Activated naive CD4-positive, alpha-beta T cell treated with anti-CD3 and anti-CD28 coated beads, Interleukin-2, amount 50 U/mL, for 24 hours (primary cell): ENCODE measurements at regions not wholly inside any gene's neighbourhood (a gene's known extent, or its start where the extent isn't known, plus 50 kb on each side); places are given as distances from the start of the nearest gene placed in this dataset.

Experiments used
- H3K27ac Mint-ChIP-seq: one replicate; pipeline ENCODE4 v1.8.0; 2021; ENCODE audit warnings: mild to moderate bottlenecking, mixed read lengths
- H3K27me3 Mint-ChIP-seq: one replicate; pipeline ENCODE4 v1.8.0; 2021; ENCODE audit warnings: mixed read lengths
- H3K36me3 Mint-ChIP-seq: one replicate; pipeline ENCODE4 v1.8.0; 2021; ENCODE audit warnings: mixed read lengths
- H3K4me1 Mint-ChIP-seq: one replicate; pipeline ENCODE4 v1.8.0; 2021; ENCODE audit warnings: mixed read lengths
- H3K4me3 Mint-ChIP-seq: one replicate; pipeline ENCODE4 v1.8.0; 2021; ENCODE audit warnings: mild to moderate bottlenecking, mixed read lengths
- H3K9me3 Mint-ChIP-seq: one replicate; pipeline ENCODE4 v1.8.0; 2021; ENCODE audit warnings: mixed read lengths

DNA sequence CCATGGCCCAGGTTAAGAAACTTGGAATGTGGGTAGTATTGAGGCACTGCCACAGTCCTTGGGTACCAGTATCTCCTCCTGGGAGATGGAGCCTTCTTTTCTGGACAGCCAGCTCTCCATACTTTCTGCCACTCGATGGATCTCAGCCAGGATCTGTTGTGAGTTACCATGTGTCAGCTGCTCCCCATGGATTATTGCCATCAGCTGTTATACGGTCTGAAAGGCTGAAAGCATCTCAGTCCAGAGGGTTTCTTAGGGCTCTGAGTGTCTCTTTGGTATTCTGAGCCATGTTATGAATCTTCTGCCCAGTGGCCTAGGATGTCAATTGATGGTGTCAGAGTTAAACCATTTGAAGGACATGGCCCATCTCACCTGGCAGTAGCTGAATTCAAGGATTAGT, 197.5 kb downstream of the C7orf25 start:
- no peak overlapping the region for H3K4me3 Mint-ChIP-seq
- H3K9me3 Mint-ChIP-seq = peaks cover 5% of the 10 kb centered on the region
- H3K27ac Mint-ChIP-seq = no peak overlapping the region
- no peaks in the 10 kb centered on the region for H3K36me3 Mint-ChIP-seq
- H3K27me3 Mint-ChIP-seq = peaks cover 6% of the 10 kb centered on the region
- no peaks in the 10 kb centered on the region for H3K4me1 Mint-ChIP-seq

DNA sequence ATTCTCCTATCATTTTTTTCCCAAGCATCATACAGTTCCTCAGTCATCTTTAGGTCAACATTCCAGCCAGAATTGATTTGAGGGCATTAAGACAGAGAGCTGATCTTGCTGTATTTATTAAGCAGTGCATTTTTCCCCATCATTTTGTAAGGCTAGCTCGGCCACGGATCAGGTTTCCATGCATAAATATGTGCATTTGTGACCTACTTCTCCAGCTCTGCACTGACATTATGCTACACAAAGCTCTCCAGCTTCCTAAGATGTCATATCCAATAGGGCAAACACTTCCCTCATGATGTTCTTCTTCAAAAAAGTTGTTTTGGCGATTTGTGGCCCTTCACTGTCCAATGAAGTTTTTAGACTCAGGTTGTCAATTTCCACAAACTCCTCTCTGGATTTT, 202.6 kb downstream of the C7orf25 start:
- Mint-ChIP-seq H3K36me3 (no peaks in the 10 kb centered on the region), H3K27ac (no peak overlapping the region), H3K27me3 (no peaks in the 10 kb centered on the region), H3K9me3 (peaks cover 5% of the 10 kb centered on the region), H3K4me3 (no peak overlapping the region), H3K4me1 (no peaks in the 10 kb centered on the region)

DNA sequence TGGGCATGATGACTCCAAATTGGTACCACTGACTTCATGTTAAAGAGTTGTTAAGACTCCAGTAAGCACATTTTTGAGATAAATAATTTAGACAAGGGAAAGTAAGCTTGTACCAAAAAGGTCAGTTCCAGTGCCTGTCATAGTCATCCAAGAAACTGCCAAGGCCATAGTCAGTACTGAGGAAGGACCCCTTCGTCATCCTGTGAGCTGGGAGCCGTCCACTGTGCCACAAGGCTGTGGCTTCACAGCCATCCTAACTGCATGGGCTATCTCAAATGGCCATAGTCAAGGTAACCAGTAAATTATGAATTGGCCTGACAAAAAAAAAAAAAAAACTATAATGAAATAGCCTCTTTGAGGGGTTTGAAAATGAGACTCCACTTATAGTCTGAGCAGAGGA, 207.2 kb downstream of the C7orf25 start:
- H3K9me3 Mint-ChIP-seq = peaks cover 5% of the 10 kb centered on the region
- H3K4me1 Mint-ChIP-seq = no peaks in the 10 kb centered on the region
- no peaks in the 10 kb centered on the region for H3K27me3 Mint-ChIP-seq
- H3K4me3 Mint-ChIP-seq = no peak overlapping the region
- no peak overlapping the region for H3K27ac Mint-ChIP-seq
- no peaks in the 10 kb centered on the region for H3K36me3 Mint-ChIP-seq

DNA sequence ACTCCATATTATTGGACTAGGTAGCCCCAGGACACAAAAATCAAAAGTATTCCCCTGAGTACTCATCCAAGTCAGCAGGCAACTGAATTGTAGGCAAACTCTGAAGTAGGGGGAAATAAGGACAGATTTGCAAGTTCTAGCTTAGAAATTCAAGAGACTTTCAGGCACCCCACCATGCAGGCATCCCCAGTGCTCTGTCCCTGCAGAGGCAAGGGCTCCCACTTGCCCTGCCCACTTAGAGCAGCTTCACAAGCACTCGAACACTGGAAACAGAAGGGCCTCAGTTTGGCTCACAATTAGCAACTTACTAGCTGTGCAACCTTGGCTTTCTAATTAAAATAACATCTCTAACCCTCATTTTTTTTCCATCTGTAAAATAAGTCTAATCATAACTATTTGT, 209.2 kb downstream of the C7orf25 start:
- Mint-ChIP-seq H3K27ac (no peak overlapping the region), H3K36me3 (no peaks in the 10 kb centered on the region), H3K4me3 (no peak overlapping the region), H3K9me3 (no peaks in the 10 kb centered on the region), H3K27me3 (no peaks in the 10 kb centered on the region), H3K4me1 (no peaks in the 10 kb centered on the region)

DNA sequence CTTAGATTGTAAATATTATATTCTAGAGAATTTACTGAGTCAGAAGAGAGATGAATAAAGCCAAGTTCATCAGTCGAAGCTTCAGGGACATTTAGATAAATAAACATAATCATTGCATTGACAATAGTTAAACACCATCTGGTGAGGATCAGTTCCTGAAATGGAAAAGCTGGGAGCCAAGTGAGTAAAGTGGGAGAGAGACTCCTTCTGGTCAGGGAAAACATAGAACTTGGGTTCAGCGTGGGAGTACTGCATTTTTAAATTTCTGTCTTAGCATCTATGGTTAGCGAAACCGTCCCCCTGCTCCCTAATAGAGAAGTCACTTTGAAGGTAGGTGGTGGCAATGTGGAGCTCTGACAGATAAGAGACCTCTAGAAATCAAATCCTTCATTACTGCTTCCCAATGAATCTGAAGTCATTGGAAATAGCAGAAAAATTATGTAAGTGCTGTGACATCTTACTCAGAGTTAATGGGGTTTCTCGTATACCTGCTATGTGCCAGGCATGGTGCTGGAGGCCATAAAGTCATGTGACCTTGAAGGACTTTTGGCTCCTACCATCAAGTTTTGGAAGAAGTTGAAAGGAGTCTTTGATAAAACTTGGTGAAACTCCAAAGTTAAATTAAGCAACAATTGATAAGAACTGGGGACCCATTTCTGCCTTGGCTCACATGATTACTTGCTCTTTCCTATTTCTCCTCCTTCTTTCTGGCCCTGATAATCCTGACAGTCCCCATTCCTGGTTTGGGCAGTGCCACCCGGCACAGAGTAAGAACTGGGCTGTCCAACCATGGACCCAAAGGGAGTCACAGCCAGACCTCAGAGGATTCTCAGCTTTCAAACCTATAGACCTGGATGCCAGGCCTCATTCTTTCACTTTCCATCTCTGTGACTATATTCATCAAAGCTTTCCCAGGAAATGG, 211.2 kb downstream of the C7orf25 start:
- H3K36me3 Mint-ChIP-seq = no peaks in the 10 kb centered on the region
- H3K27me3 Mint-ChIP-seq = no peaks in the 10 kb centered on the region
- no peak overlapping the region for H3K4me3 Mint-ChIP-seq
- no peaks in the 10 kb centered on the region for H3K9me3 Mint-ChIP-seq
- no peaks in the 10 kb centered on the region for H3K4me1 Mint-ChIP-seq
- H3K27ac Mint-ChIP-seq = no peak overlapping the region

DNA sequence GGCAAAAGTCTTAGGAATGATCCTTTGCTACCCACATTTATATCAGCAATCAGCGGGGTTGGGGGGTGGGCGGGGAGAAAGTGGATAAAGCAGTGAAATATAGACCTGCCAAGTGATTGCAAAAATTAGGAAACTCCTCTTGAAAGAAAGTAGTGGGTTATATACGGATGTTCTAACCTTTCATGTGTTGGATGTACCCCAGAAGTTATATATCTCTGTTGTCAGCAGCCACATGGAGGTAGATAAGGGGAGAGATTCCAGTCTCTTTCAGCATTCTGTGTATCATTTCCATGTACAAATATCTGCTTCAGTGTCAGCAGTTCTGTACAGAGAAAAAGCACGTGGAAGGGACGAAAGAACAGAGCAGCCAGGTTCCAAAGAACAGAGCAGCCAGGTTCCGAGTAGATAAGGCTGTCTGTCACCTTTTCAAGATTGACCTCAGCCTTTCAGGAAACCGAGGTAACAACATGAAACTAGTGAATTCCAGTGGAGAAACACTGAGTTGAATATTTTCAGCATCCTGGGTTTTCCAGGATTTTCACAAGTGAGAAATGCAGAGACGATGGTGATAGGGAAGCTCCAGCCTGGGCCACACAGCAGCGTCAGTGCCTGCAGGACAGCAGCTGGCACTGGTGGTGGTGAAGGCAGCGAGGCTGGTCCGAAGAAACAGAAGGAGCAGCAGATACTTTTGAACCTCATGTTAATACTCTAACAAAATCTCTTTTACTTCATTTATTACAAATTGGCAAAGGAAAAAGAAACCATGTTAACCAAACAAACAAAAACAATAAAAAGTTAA, 212.3 kb downstream of the C7orf25 start:
- Mint-ChIP-seq H3K27ac (no peak overlapping the region), H3K27me3 (peaks cover 2% of the 10 kb centered on the region), H3K36me3 (no peaks in the 10 kb centered on the region), H3K4me1 (no peaks in the 10 kb centered on the region), H3K9me3 (no peaks in the 10 kb centered on the region), H3K4me3 (no peak overlapping the region)

DNA sequence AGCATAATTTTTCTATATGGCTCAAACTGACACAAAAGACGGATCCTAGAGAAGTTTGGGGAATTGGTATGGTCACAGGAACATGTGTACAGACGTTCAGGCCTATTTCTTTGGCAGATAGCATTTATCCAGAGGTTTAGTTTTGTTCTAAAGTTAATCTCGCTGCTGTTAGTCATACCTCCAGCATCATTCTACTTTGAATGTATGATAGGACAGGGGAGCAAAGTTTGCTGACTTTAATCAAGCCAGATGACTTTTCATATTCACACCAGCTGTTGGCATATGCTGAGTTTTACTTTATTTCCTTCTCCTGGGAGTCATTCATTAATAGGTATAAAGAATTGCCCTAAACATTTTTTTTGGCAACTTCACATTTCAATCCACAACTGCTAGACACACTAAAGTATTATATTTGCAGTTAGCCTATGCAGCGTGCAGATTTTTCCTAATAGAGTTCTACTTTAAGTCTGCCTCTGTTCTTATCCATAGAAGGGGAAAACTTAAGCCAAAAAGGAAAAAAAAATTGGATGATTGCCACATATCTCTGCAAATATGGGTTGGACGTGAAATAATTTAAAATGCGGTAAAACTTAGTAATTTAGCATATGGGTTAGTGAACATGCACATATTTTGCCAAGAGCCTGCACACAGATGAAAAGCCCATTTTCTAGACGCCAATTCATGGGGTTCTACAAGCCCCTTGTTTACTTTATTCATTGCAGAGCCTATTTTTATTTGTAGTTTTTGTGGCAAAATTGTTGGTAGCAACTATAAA, 213.1 kb downstream of the C7orf25 start:
- H3K4me3 Mint-ChIP-seq = no peak overlapping the region
- H3K9me3 Mint-ChIP-seq = no peaks in the 10 kb centered on the region
- H3K27ac Mint-ChIP-seq = no peak overlapping the region
- H3K36me3 Mint-ChIP-seq = no peaks in the 10 kb centered on the region
- H3K4me1 Mint-ChIP-seq = no peaks in the 10 kb centered on the region
- H3K27me3 Mint-ChIP-seq = peaks cover 3% of the 10 kb centered on the region

DNA sequence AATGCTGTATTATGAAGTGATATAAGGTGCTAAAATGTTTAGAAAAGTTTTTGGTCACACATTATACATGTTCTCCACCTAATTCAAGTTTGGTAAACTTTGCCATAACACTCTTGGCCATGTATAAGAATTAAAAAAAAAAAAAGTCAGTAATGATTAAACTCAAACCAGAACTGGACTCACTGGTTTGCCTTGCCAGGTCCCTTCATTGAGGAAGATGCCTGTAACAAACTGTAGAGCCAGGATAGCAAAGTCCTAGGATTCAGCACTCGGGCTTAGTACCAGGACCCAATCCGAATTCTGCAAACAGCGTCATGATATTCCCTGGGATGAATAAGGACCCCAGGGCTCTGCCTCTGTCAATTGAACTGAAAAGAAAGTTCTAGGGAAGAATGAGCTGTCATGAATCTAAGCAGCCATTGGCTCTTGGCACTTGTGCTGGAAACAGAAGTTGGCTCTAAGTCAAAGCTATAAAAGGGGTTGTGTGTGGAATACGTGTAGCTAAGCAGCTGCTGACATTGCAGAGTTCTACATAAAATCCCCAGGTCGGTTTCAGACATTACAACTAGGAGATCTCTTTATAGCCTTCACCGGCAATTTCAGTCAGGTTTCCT, 216.9 kb downstream of the C7orf25 start:
- no peak overlapping the region for H3K27ac Mint-ChIP-seq
- no peaks in the 10 kb centered on the region for H3K9me3 Mint-ChIP-seq
- peaks cover 3% of the 10 kb centered on the region for H3K27me3 Mint-ChIP-seq
- H3K4me3 Mint-ChIP-seq = no peak overlapping the region
- H3K36me3 Mint-ChIP-seq = no peaks in the 10 kb centered on the region
- H3K4me1 Mint-ChIP-seq = no peaks in the 10 kb centered on the region

DNA sequence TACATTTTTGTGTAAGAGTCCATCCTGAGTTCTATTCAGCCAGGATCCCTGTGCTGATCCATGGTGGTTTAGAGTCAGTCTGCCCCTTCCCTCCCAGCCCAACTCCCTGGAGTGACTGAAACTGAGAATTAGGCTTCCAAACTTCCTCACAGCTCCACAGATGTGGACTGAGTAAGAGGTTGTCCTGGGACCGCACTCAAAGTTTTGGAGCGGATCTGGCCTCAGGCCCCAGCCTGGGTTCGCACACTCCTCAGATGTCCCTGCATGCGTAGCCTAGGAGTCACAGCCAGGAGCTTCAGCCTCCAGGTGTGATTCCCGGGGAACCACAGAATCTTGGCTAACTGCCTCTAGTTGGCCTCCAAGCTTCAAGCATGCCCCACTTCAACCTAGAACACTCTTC, 218.1 kb downstream of the C7orf25 start:
- no peaks in the 10 kb centered on the region for H3K36me3 Mint-ChIP-seq
- H3K27me3 Mint-ChIP-seq = peaks cover 3% of the 10 kb centered on the region
- no peaks in the 10 kb centered on the region for H3K4me1 Mint-ChIP-seq
- no peak overlapping the region for H3K27ac Mint-ChIP-seq
- H3K9me3 Mint-ChIP-seq = peaks cover 5% of the 10 kb centered on the region
- no peak overlapping the region for H3K4me3 Mint-ChIP-seq

DNA sequence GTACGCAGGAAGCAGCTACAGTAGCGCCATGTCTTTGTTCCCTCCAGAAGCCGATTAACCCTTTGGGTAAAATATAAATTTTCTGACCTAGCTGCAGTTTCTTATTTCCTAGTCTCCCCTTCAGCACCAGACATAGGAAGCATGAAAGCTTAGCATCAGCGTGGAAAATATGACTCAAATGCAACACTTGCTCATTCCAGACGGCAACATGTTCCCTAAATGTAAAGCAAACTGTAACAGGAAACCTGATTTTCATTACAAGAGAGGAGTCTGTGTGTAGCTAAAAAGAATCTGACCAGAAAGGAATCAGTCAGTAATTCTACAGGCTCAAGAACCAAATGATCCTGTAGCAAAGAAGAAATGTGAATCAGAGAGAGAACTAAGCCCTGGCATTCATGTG, 219.2 kb downstream of the C7orf25 start:
- H3K27ac Mint-ChIP-seq = no peak overlapping the region
- peaks cover 5% of the 10 kb centered on the region for H3K9me3 Mint-ChIP-seq
- H3K36me3 Mint-ChIP-seq = no peaks in the 10 kb centered on the region
- no peak overlapping the region for H3K4me3 Mint-ChIP-seq
- no peaks in the 10 kb centered on the region for H3K4me1 Mint-ChIP-seq
- H3K27me3 Mint-ChIP-seq = peaks cover 3% of the 10 kb centered on the region

DNA sequence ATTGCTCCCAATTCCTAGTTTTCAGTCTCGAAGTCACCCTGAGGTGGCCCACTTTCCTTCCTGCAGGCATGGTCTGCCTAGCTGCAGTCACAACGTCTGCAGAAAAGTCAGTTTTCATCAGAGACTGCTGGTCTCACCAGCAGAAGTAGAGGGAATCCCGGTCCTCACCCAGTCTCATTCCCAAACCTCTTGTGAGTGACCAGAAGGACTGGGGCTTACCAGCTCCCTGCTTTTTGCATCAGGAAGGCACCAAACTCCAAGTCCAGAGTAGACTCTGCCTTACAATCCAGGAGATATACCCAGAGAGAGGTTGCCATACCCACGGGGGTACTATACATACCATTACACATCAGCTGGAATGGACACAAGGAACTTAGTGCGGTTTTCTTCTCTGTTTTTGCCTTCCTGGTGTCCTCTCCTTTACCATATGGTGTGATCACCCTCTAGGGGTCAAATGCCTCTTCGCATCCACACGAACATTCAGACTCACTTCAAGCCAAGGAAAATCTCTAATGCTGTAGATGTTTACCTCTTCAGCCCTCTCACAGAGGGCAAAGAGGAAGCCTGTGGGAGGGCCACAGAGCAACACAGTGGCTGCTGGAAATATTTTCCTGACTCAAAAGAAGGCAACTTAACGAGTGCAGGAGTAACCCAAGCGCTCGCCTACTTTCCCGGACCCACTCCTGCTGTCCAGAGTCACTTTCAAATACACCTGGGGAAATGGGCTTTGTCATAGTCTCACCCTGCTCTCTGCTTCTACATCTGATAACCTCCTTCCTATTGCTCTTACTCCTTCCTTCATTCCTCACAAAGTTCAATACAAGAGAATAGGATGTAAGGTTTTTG, 220.9 kb downstream of the C7orf25 start:
- Mint-ChIP-seq H3K9me3 (peaks cover 5% of the 10 kb centered on the region), H3K36me3 (no peaks in the 10 kb centered on the region)

DNA sequence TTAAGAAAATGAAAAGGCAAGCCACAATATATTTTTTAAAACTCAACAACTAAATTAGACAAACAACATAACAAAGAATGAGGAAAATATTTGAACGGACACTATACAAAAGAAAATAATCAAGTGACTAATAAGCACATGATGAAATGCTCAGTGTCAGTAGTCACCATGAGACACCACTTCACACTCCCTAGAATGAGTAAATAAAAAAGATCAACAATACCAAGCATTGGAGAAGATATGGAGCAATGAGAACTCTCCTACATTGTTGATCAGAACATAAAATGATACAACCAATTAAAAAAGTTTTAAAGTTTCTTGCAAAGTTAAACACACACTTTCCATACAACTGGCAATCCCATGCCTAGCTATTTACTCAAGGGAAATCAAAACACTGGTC, 222.2 kb downstream of the C7orf25 start:
- peaks cover 3% of the 10 kb centered on the region for H3K27me3 Mint-ChIP-seq
- no peaks in the 10 kb centered on the region for H3K4me1 Mint-ChIP-seq

More for the DNA sequence above, 220.9 kb downstream of the C7orf25 start:
- H3K27ac Mint-ChIP-seq = no peak overlapping the region
- no peak overlapping the region for H3K4me3 Mint-ChIP-seq
- H3K4me1 Mint-ChIP-seq = no peaks in the 10 kb centered on the region
- H3K27me3 Mint-ChIP-seq = peaks cover 5% of the 10 kb centered on the region

DNA sequence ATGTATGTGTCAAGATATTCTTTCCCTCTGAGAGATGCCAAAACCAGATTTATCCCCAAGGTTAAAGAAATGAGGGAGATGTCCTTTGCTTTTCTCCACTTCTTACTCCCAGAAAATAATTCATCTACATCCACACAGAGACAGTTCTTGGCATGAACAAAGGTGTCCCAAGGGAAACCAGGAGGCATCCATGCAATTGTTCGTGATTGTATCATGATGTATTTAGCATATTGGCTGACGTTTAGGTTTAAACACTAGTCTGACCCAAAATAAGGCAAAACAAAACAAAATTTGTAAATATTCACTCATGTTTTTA, 223.9 kb downstream of the C7orf25 start:
- Mint-ChIP-seq H3K4me3 (no peak overlapping the region), H3K4me1 (no peaks in the 10 kb centered on the region), H3K9me3 (peaks cover 5% of the 10 kb centered on the region), H3K36me3 (no peaks in the 10 kb centered on the region), H3K27me3 (peaks cover 4% of the 10 kb centered on the region), H3K27ac (no peak overlapping the region)

More for the DNA sequence above, 222.2 kb downstream of the C7orf25 start:
- no peak overlapping the region for H3K27ac Mint-ChIP-seq
- peaks cover 5% of the 10 kb centered on the region for H3K9me3 Mint-ChIP-seq
- H3K4me3 Mint-ChIP-seq = no peak overlapping the region
- H3K36me3 Mint-ChIP-seq = no peaks in the 10 kb centered on the region

DNA sequence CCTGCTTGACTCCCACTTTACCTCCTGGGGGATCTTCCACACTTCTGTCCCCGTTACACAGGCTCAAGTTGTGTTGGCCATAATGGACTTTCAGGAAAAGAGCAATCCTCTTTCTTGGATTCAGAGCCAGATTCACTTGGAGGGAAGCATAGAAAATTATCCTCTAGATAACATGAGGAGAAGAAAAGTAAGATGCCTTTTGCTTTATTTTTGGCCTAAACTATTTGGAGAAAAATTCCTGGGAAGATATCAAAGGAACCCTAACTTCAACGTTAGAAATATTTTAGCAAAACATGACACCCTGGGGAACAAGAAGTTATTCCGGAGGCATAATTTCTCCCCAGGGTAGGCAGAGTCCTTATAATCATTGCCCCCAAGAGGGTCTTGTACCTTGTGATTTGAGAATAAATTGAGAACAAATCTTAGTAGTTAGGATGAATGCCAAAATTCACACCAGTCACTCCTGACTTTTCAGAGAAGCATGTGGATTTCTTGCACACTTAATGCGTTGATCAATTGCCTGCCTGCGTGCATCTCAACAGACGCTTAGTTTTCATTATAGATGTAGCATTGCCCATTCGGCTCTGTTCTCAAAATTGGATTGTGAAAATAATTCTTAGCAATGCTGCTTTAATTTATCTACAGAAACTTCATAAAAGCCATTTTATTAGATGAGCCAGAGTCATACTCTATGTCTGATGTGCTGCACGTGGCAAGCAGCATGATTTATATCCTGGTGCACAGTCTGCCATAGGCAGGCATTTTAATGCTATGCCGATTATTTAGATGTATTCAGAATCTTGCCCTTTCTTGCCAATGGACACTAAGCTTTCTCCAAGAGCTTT, 224.4 kb downstream of the C7orf25 start:
- peaks cover 4% of the 10 kb centered on the region for H3K27me3 Mint-ChIP-seq
- H3K27ac Mint-ChIP-seq = no peak overlapping the region
- no peak overlapping the region for H3K4me3 Mint-ChIP-seq
- no peaks in the 10 kb centered on the region for H3K36me3 Mint-ChIP-seq
- peaks cover 5% of the 10 kb centered on the region for H3K9me3 Mint-ChIP-seq
- H3K4me1 Mint-ChIP-seq = no peaks in the 10 kb centered on the region
